Neuron (in vitro differentiated cells): ENCODE measurements at regions not wholly inside any gene's neighbourhood (a gene's known extent, or its start where the extent isn't known, plus 50 kb on each side); places are given as distances from the start of the nearest gene placed in this dataset.

ENCODE experiments used
- H2AFZ ChIP-seq: one replicate; pipeline ENCODE4 v1.6.1; 2013; ENCODE audit warnings: low read depth, mild to moderate bottlenecking, inconsistent platforms, low read length, moderate library complexity
- H3K27me3 ChIP-seq: one replicate; pipeline ENCODE4 v1.6.1; 2013; ENCODE audit warnings: low read length; ENCODE audit not compliant: insufficient read depth
- H3K36me3 ChIP-seq: one replicate; pipeline ENCODE4 v1.6.1; 2013; ENCODE audit warnings: low read length; ENCODE audit not compliant: insufficient read depth
- H3K4me1 ChIP-seq: one replicate; pipeline ENCODE4 v1.6.1; 2013; ENCODE audit warnings: low read length; ENCODE audit not compliant: insufficient read depth
- H3K4me3 ChIP-seq: 2 replicates; pipeline ENCODE4 v1.5.1; 2013; ENCODE audit warnings: mild to moderate bottlenecking, low read length, moderate library complexity
- H3K9me3 ChIP-seq: one replicate; pipeline ENCODE4 v1.6.1; 2013; ENCODE audit warnings: low read length

- H2AFZ ChIP-seq: no peak overlapping the region
- H3K36me3 ChIP-seq: no peaks in the 10 kb centered on the region
- no peaks in the 10 kb centered on the region for H3K9me3 ChIP-seq
- H3K27me3 ChIP-seq: no peaks in the 10 kb centered on the region
- H3K4me3 ChIP-seq: no peak overlapping the region
- H3K4me1 ChIP-seq: no peaks in the 10 kb centered on the region
These were observed 246.2 kb downstream of the SEC23A start for GRCh38 chr14:38856798-38857197.

- Histone ChIP-seq H3K4me3 (no peak overlapping the region), H3K36me3 (no peaks in the 10 kb centered on the region), H3K9me3 (no peaks in the 10 kb centered on the region), H3K27me3 (no peaks in the 10 kb centered on the region), H3K4me1 (no peaks in the 10 kb centered on the region), H2AFZ (no peak overlapping the region)
These were observed 247.5 kb downstream of the SEC23A start for GRCh38 chr14:38855513-38855912.

GRCh38 chr14:38851111-38851510, 251.9 kb downstream of the SEC23A start:
- no peak overlapping the region for H2AFZ ChIP-seq
- H3K36me3 ChIP-seq: no peaks in the 10 kb centered on the region
- no peaks in the 10 kb centered on the region for H3K9me3 ChIP-seq
- H3K27me3 ChIP-seq: no peaks in the 10 kb centered on the region
- peaks cover 4% of the 10 kb centered on the region for H3K4me1 ChIP-seq
- H3K4me3 ChIP-seq: no peak overlapping the region

- H3K36me3 ChIP-seq: no peaks in the 10 kb centered on the region
- H3K27me3 ChIP-seq: no peaks in the 10 kb centered on the region
- no peak overlapping the region for H3K4me3 ChIP-seq
These were observed 252.4 kb downstream of the SEC23A start for GRCh38 chr14:38850664-38851063.

GRCh38 chr14:38848243-38848935, 254.6 kb downstream of the SEC23A start:
- H3K36me3 ChIP-seq: no peaks in the 10 kb centered on the region
- H2AFZ ChIP-seq: no peak overlapping the region
- peaks cover 4% of the 10 kb centered on the region for H3K4me1 ChIP-seq
- no peaks in the 10 kb centered on the region for H3K27me3 ChIP-seq
- H3K4me3 ChIP-seq: no peak overlapping the region
- H3K9me3 ChIP-seq: no peaks in the 10 kb centered on the region

More at GRCh38 chr14:38850664-38851063, 252.4 kb downstream of the SEC23A start:
- no peaks in the 10 kb centered on the region for H3K9me3 ChIP-seq
- no peak overlapping the region for H2AFZ ChIP-seq
- H3K4me1 ChIP-seq: peaks cover 4% of the 10 kb centered on the region

- H2AFZ ChIP-seq: no peak overlapping the region
- H3K4me1 ChIP-seq: peaks cover 4% of the 10 kb centered on the region
- H3K27me3 ChIP-seq: no peaks in the 10 kb centered on the region
- H3K9me3 ChIP-seq: no peaks in the 10 kb centered on the region
- no peaks in the 10 kb centered on the region for H3K36me3 ChIP-seq
- H3K4me3 ChIP-seq: no peak overlapping the region
These were observed 255.9 kb downstream of the SEC23A start for GRCh38 chr14:38847161-38847560.

GRCh38 chr14:38839694-38840365, 263.2 kb downstream of the SEC23A start:
- no peak overlapping the region for H2AFZ ChIP-seq
- H3K36me3 ChIP-seq: no peaks in the 10 kb centered on the region
- H3K4me1 ChIP-seq: no peaks in the 10 kb centered on the region

GRCh38 chr14:38838979-38839323, 264.1 kb downstream of the SEC23A start:
- H2AFZ ChIP-seq: no peak overlapping the region
- no peaks in the 10 kb centered on the region for H3K4me1 ChIP-seq
- H3K36me3 ChIP-seq: no peaks in the 10 kb centered on the region
- no peaks in the 10 kb centered on the region for H3K9me3 ChIP-seq
- no peak overlapping the region for H3K4me3 ChIP-seq
- H3K27me3 ChIP-seq: no peaks in the 10 kb centered on the region

More at GRCh38 chr14:38839694-38840365, 263.2 kb downstream of the SEC23A start:
- no peaks in the 10 kb centered on the region for H3K9me3 ChIP-seq
- H3K27me3 ChIP-seq: no peaks in the 10 kb centered on the region
- H3K4me3 ChIP-seq: no peak overlapping the region

- Histone ChIP-seq H2AFZ (no peak overlapping the region), H3K36me3 (no peaks in the 10 kb centered on the region), H3K27me3 (no peaks in the 10 kb centered on the region), H3K4me3 (no peak overlapping the region), H3K9me3 (no peaks in the 10 kb centered on the region), H3K4me1 (no peaks in the 10 kb centered on the region)
These were observed 264.7 kb downstream of the SEC23A start for GRCh38 chr14:38838049-38838978.

GRCh38 chr14:38837343-38838048, 265.5 kb downstream of the SEC23A start:
- Histone ChIP-seq H3K27me3 (no peaks in the 10 kb centered on the region), H3K4me1 (no peaks in the 10 kb centered on the region), H3K4me3 (no peak overlapping the region), H3K36me3 (no peaks in the 10 kb centered on the region), H3K9me3 (no peaks in the 10 kb centered on the region), H2AFZ (no peak overlapping the region)

GRCh38 chr14:38836539-38836938, 266.5 kb downstream of the SEC23A start:
- no peaks in the 10 kb centered on the region for H3K27me3 ChIP-seq
- no peak overlapping the region for H2AFZ ChIP-seq
- H3K4me1 ChIP-seq: no peaks in the 10 kb centered on the region

GRCh38 chr14:38835874-38836273, 267.2 kb downstream of the SEC23A start:
- no peaks in the 10 kb centered on the region for H3K9me3 ChIP-seq
- no peaks in the 10 kb centered on the region for H3K36me3 ChIP-seq
- no peaks in the 10 kb centered on the region for H3K27me3 ChIP-seq
- no peak overlapping the region for H2AFZ ChIP-seq
- H3K4me1 ChIP-seq: no peaks in the 10 kb centered on the region
- H3K4me3 ChIP-seq: no peak overlapping the region

More at GRCh38 chr14:38836539-38836938, 266.5 kb downstream of the SEC23A start:
- no peaks in the 10 kb centered on the region for H3K9me3 ChIP-seq
- no peaks in the 10 kb centered on the region for H3K36me3 ChIP-seq
- no peak overlapping the region for H3K4me3 ChIP-seq
